ENCODE measurements at regions not wholly inside any gene's neighbourhood (a gene's known extent, or its start where the extent isn't known, plus 50 kb on each side); places are given as distances from the start of the nearest gene placed in this dataset.

- H3K9me3 ChIP-seq (ENCODE audit: low read length) = no peaks in the 10 kb centered on the region
- no peak overlapping the region for H3K27ac ChIP-seq (ENCODE audit: extremely low read length, insufficient read depth, low read length)
- no peaks in the 10 kb centered on the region for H3K79me2 ChIP-seq (ENCODE audit: insufficient read depth, low read length)
- no peaks in the 10 kb centered on the region for H3K36me3 ChIP-seq (replicated peaks in 1 of 2; ENCODE audit: control insufficient read depth in 1 of 2, insufficient read depth in 2 of 2, low read length in 2 of 2)
- no peak for TF ChIP-seq ARNTL (CRISPR knock-in tag; IDR thresholded peaks at IDR 0.05)
- no peak for TF ChIP-seq ZNF816 (CRISPR knock-in tag; IDR thresholded peaks at IDR 0.05; ENCODE audit: borderline replicate concordance)
- TF ChIP-seq AHR (CRISPR knock-in tag; IDR thresholded peaks at IDR 0.05) = no peak
- no peak for TF ChIP-seq ZNF484 (CRISPR knock-in tag; IDR thresholded peaks at IDR 0.05; ENCODE audit: borderline replicate concordance, low read depth)
- TF ChIP-seq ZNF296 (CRISPR knock-in tag; conservative IDR thresholded peaks at IDR 0.05) = no peak
- TF ChIP-seq KMT2A (CRISPR knock-in tag; IDR thresholded peaks at IDR 0.05) = no peak
- DNase-seq (ENCODE audit: low spot score) = no peak
- in situ Hi-C loops (cut with HindIII; ENCODE audit: extremely low pct_ligation_motif_present, low pct_unique_long_range_greater_than_20kb) (no loop called here), intact Hi-C loops (cut with micrococcal nuclease; ENCODE audit: unreplicated experiment) (no loop called here)
- no peak overlapping the region for H3K4me3 ChIP-seq (replicated peaks in 1 of 3; ENCODE audit: insufficient read depth in 1 of 3, low read depth in 2 of 3, low read length in 3 of 3)
- FAIRE-seq = no peak
- no peak overlapping the region for H3K4me2 ChIP-seq (ENCODE audit: low read depth, low read length)
- H3K9ac ChIP-seq (ENCODE audit: insufficient read depth, low read depth, low read length) = no peak overlapping the region
- ChIA-PET POLR2A (no interaction called here), CTCF (ENCODE audit: low intra/inter-chr PET ratio, low total read pairs) (no interaction called here)
- no peak for ATAC-seq
- no peaks in the 10 kb centered on the region for H4K20me1 ChIP-seq (ENCODE audit: insufficient read depth, low read length)
- H3K4me1 ChIP-seq (ENCODE audit: insufficient read depth, low read length) = no peaks in the 10 kb centered on the region
- 31% methylated on average over 4 of the region's 4 CpGs for WGBS (ENCODE audit: low lambda C conversion rate)
- BruUV-seq (replicated peaks) = no TSS peak
- no peaks in the 10 kb centered on the region; a peak in 1 of 5 replicates for H3K27me3 ChIP-seq (ENCODE audit: control insufficient read depth in 1 of 2, insufficient read depth in 2 of 2, low read length in 2 of 2)
- no peak overlapping the region for H2AFZ ChIP-seq (ENCODE audit: low read length)
These were observed 122.3 kb downstream of the RNASET2 start for GRCh38 chr6:166834049-166834448.

GRCh38 chr6:166830891-166831363 lies 125.4 kb downstream of the RNASET2 start:
- no peak overlapping the region for H3K4me3 ChIP-seq (replicated peaks in 1 of 3; ENCODE audit: insufficient read depth in 1 of 3, low read depth in 2 of 3, low read length in 3 of 3)
- no peak for DNase-seq (ENCODE audit: low spot score)
- WGBS (ENCODE audit: low lambda C conversion rate) = 39% methylated on average over 10 of the region's 10 CpGs
- no peak for FAIRE-seq
- H3K4me1 ChIP-seq (ENCODE audit: insufficient read depth, low read length) = no peaks in the 10 kb centered on the region
- POLR2A ChIA-PET = no interaction called here
- intact Hi-C loops (cut with micrococcal nuclease; ENCODE audit: unreplicated experiment) = no loop called here
- BruUV-seq (replicated peaks) = no TSS peak
- in situ Hi-C loops (cut with HindIII; ENCODE audit: extremely low pct_ligation_motif_present, low pct_unique_long_range_greater_than_20kb) = no loop called here
- no peaks in the 10 kb centered on the region; a peak in 1 of 5 replicates for H3K27me3 ChIP-seq (ENCODE audit: control insufficient read depth in 1 of 2, insufficient read depth in 2 of 2, low read length in 2 of 2)
- CTCF ChIA-PET (ENCODE audit: low intra/inter-chr PET ratio, low total read pairs) = no interaction called here
- no peak overlapping the region for H2AFZ ChIP-seq (ENCODE audit: low read length)
- H3K79me2 ChIP-seq (ENCODE audit: insufficient read depth, low read length) = no peaks in the 10 kb centered on the region
- H3K36me3 ChIP-seq (replicated peaks in 1 of 2; ENCODE audit: control insufficient read depth in 1 of 2, insufficient read depth in 2 of 2, low read length in 2 of 2) = no peaks in the 10 kb centered on the region
- H3K9me3 ChIP-seq (ENCODE audit: low read length) = no peaks in the 10 kb centered on the region
- no peak overlapping the region for H3K4me2 ChIP-seq (ENCODE audit: low read depth, low read length)
- no peak; the same call in 1 of the 3 replicates for ATAC-seq
- H3K9ac ChIP-seq (ENCODE audit: insufficient read depth, low read depth, low read length) = no peak overlapping the region
- H3K27ac ChIP-seq (ENCODE audit: extremely low read length, insufficient read depth, low read length) = no peak overlapping the region
- no peaks in the 10 kb centered on the region for H4K20me1 ChIP-seq (ENCODE audit: insufficient read depth, low read length)
- TF ChIP-seq MIER3 (CRISPR knock-in tag; IDR thresholded peaks at IDR 0.05; ENCODE audit: borderline replicate concordance) (no peak), ZNF326 (CRISPR knock-in tag; IDR thresholded peaks at IDR 0.05; ENCODE audit: borderline replicate concordance) (no peak), TP53 (CRISPR knock-in tag; conservative IDR thresholded peaks at IDR 0.05) (no peak), PBX3 (CRISPR knock-in tag; IDR thresholded peaks at IDR 0.05; ENCODE audit: borderline replicate concordance) (no peak), ZNF605 (CRISPR knock-in tag; IDR thresholded peaks at IDR 0.05) (no peak), ZNF800 (CRISPR knock-in tag; IDR thresholded peaks at IDR 0.05) (no peak), ZNF263 (CRISPR knock-in tag; IDR thresholded peaks at IDR 0.05) (no peak), ZNF788 (CRISPR knock-in tag; IDR thresholded peaks at IDR 0.05; ENCODE audit: borderline replicate concordance) (no peak), UBTF (CRISPR knock-in tag; IDR thresholded peaks at IDR 0.05) (no peak), MIXL1 (CRISPR knock-in tag; IDR thresholded peaks at IDR 0.05) (no peak)

Measured in HepG2 (cell line).